RPMI8226 (cell line): ENCODE measurements at regions not wholly inside any gene's neighbourhood (a gene's known extent, or its start where the extent isn't known, plus 50 kb on each side); places are given as distances from the start of the nearest gene placed in this dataset.

Experiments
- DNase-seq: peaks from one replicate; pipeline ENCODE4 v3.0.0-alpha.2; 2015

DNA sequence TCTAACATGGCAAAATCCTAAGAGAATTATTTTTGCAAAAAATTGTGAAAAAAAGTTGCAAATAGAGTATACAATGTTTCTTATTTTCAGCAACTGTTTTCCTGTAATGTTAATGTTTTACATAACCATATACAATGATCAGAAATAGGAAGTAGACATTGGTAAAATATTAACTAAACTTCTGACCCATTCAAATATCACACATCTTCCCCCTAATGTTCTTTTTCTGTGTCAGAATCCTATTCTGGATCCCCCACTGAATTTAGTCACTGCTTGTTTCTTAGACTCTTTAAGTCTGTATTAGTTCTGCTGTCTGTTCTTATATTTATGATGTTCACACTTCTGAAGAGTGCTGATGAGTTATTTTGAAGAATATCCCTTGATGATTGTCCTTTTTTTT, 62.0 kb downstream of the HFE start:
- no peak for DNase-seq

DNA sequence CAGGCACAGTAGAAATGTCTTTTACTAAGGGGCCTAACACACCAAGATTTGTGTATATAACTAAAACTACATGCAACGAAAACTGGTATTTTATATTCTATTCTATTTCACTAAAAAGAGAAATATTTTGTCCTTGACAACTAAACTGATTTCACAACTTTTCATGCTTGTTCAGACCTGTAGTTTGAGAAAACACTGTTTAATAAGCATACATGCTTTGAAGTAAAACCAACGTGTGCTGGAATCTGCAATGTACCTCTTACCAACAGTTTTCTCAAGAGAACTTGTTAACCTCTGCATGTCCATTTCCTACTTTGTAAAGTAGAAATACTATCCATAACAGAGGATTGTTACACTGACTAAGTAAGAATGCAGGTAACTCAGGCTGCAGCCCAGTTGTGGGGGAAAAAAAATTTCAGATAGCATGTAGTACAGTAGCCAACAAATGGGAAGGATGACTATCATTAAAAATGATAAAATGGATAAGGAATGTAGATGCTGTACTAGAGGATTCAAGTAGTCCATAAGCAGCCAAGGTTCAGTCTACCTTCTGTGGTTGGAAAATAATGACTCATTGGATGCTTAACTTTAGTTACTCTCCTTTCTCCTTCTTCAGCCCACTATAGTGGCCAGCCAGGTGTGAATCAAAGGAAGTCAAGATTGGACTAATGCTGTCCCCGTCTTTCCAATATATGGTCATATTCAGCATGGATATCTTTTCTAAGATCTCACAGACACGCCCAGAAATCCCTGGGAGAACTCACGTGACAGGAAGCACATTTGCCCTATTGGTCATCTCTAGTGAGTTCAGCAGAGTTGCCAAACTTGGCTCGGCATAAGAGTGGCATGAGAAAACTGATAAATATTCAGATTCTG, 65.2 kb downstream of the HFE start:
- DNase-seq: no peak

DNA sequence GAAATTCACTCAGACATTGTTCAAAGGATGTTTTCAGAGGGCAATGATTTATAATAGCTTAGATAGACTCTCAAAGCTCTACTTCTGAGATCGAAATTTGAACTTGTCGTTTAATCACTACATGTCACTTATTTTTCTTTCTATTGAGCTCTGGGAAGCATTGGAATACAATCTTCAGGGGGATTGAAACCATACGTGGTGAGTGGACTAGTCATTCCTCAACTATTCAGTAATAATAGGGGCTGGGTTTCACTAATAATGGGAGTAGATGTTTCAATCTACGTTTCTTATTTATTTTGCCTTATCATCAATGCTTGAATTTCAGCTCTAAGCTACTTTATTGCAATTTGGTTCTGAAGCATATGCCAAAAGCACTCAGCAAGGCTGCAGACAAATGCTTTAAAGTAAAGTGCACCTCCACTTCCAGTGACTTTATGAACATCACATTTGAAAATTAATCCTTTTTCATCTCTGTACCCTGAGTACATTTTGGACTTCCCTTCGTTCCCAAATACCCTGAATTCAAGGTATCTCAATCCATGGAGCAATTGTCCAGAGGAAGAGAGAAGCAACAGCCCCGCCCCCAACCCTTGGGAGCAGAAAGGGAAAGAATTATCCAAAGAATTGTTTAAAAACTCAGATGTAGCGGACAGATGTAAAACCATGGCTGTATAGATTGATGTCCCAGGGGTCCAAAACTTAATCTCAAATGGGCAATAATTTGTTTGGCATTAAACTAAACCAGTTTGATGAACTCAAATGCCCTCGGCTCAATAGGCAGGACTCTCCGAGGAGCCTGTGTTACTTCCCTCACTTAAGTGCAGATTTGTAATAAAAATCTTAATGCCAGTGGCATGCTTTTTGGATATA, 68.1 kb downstream of the HFE start:
- DNase-seq: peak; percentile 51

DNA sequence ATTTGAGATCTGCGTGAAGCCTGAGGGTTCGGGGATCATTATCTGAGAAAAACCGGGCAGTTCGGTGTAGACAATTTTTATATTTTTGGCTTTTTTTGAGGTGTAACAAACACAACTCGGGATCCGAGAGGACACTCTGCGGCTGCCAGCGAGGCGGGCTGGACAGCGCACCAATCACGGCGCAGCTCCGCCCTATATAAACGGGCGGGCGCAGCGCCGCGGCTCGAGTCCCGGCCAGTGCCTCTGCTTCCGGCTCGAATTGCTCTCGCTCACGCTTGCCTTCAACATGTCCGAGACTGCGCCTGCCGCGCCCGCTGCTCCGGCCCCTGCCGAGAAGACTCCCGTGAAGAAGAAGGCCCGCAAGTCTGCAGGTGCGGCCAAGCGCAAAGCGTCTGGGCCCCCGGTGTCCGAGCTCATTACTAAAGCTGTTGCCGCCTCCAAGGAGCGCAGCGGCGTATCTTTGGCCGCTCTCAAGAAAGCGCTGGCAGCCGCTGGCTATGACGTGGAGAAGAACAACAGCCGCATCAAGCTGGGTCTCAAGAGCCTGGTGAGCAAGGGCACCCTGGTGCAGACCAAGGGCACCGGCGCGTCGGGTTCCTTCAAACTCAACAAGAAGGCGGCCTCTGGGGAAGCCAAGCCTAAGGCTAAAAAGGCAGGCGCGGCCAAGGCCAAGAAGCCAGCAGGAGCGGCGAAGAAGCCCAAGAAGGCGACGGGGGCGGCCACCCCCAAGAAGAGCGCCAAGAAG, 69.0 kb downstream of the HFE start:
- peak; percentile 95 for DNase-seq

DNA sequence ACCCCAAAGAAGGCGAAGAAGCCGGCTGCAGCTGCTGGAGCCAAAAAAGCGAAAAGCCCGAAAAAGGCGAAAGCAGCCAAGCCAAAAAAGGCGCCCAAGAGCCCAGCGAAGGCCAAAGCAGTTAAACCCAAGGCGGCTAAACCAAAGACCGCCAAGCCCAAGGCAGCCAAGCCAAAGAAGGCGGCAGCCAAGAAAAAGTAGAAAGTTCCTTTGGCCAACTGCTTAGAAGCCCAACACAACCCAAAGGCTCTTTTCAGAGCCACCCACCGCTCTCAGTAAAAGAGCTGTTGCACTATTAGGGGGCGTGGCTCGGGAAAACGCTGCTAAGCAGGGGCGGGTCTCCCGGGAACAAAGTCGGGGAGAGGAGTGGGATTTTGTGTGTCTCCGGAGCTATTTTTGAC, 69.6 kb downstream of the HFE start:
- DNase-seq: no peak

DNA sequence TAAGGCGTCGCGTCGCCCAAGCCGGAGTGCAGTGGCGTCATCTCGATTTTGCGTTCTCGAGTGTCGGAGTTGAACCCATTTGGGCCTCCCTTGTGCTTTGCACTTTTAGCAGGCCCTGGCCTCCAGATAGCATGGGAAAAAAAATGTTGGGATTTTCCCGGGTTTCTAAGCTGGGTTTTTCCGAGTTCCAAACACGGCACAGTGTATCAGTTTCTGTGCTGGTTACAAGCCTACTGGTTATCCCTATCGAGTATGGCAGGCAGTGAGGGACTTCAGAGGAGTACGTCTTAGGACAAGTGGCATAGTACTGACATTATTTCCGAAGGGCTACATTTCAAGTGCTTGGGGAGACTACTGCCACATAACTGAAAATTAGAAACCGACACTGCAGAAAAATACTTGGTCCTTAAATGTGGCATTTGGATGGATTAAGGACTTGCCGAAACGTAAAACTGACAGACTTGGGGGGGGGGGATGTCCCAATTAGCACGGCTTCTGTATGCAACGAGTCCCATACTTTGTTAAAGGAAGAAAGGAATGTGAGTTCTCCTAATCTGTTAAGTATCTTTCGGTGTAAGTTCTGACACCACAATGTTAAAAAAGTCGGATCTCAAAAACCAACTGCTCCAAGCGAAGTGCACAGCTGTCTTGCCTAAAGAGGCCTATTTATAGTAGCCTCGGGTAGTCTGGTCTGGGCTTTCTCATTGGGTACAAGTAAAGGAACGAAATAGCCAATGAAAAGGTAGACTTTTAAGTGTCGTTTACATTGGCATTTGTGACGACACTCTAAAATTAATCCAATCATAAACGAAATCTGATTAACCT, 70.2 kb downstream of the HFE start:
- peak; percentile 95 for DNase-seq

DNA sequence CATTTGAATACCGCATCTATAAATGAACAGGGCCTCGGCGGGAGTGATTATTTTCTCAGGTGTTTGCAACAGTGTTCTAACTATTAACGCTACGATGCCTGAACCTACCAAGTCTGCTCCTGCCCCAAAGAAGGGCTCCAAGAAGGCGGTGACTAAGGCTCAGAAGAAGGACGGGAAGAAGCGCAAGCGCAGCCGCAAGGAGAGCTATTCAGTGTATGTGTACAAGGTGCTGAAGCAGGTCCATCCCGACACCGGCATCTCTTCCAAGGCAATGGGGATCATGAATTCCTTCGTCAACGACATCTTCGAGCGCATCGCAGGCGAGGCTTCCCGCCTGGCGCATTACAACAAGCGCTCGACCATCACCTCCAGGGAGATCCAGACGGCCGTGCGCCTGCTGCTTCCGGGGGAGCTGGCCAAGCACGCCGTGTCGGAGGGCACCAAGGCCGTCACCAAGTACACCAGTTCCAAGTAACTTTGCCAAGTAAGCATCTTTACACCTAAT, 70.9 kb downstream of the HFE start:
- no peak for DNase-seq

DNA sequence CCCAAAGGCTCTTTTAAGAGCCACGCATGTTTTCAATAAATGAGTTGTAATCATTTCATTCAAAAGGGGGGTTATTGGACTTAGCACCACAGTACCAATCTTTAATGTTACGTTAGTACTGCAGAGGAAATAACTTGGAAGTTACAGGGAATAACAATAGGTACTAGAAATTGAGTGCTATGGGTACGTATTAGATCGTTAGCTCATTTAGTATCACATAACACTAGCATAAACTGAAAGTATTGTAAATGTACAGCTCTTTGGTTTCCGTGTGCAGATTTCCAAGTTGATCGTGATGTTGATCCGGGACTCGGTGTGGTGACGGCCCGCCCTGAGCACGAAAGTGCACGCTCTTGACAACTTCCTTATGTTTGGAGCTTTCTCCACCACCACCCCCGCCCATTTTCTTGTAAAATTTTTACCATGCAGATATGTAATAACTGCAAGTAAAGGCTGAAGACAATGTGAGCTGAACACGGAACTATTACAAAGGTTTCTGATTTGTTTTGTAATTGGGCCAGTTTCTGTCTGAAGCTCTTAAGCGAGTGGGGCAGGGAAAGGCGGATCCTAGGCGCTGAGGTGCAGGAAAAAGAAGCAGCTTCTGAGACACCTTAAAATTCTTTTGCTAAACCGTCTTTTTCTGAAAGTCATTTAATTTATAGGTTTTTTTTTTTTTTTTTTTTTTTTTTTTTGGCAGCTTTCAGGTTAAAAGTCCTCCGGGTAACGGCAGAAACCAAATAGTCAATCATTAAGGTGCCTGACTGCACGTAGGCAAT, 71.5 kb downstream of the HFE start:
- DNase-seq: peak; percentile 84

DNA sequence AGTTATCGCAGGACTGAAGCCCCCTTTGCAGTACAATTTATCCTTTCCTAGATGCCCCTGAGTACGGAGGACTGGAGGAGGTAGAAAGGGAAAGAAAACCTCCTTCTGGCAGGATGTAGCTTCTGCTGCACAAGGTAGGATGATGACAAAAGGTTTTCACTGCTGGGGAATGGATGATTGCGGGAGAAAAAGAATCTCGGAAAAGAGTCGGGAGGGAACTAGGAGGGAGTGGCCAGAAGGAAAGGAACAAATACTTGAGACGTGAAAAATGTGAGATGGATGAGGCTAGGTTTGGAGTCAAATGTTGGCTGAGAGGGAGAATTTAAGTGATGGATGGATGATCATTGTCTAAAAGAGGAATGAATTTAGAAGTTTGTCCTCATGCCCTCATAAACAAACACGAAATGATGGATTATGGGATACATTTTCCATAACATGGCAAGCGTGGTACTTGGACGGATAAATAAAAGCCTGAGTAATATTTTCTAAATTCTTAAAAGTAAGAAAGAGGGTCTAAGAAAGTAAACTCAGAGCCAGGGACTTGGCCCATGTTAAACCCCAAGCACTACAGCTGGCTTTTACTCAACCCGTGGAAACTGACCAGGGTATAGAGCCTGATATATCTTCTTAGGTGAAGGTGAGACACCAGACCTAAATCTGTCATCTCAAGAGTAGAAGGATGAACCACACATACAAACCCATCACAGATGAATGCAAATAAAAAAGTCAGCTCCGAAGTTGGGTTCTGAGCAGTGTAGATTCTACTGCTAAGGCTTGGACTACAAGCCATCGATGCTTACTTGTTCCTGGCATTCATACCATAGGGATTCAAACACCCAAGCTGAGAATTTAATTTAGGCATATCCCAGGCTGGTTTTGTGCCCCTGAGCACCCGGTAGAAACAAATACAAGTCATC, 72.4 kb downstream of the HFE start:
- peak; percentile 69 for DNase-seq

DNA sequence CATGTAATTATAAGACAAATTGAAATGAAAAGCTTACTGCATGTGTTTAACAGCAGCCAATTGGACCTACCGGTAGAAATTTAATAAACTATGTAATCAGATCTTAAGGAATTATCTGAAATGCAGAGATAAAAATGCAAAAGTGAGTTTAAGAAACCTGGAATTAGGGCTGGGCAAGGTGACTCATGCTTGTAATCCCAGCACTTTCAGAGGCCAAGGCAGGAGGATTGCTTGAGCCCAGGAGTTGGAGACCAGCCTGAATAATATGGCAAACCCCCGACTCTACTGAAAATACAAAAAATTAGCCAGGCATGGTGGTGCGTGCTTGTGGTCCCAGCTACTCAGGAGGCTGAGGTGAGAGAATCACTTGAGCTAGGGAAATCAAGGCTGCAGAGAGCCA, 74.1 kb downstream of the HFE start:
- no peak for DNase-seq

DNA sequence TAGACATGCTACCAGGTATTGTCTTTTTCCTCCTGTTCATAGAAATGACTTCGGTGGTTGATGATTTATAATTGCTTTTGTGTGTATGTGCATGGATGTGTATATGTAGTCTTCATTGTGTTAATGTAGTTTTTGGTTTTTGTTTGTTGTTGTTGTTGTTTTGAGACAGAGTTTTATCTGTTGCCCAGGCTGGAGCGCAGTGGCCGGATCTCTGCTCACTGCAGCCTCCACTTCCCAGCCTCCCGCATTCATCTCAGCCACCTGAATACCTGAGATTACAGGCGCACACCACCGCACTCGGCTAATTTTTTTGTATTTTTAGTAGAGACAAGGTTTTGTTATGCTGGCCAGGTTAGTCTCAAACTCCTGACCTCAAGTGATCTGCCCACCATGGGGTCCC, 75.2 kb downstream of the HFE start:
- DNase-seq: no peak

DNA sequence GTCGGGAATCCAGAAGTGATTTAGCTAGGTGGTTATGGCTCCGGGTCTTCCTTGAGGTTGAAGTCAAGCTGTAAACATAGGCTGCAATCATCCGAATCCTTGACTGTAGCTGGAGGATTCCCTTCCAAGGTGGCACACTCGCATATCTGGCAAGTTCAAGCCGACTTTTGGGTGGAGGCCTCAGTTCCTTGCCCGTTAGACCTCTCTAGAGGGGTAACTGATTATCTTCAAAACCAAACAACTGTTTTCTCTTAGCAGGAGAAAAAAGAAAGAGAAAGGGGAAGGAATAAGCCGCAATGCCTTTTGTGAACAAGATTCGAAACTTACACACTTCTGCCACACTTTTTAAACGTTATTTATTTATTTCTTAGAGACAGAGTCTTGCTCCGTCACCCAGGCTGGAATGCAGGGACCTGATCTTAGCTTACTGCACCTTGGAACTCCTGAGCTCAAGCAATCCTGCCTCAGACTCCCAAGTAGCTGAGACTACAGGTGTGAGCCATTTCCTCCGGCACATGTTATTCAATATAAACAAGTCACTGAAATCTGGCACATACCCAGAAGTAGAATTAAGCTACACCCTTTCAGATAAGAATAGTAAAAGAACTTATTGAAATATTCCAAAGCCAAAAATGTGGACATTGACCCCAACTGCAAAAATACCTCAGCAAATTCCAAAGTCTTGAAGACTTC, 76.3 kb downstream of the HFE start:
- peak; percentile 70 for DNase-seq

DNA sequence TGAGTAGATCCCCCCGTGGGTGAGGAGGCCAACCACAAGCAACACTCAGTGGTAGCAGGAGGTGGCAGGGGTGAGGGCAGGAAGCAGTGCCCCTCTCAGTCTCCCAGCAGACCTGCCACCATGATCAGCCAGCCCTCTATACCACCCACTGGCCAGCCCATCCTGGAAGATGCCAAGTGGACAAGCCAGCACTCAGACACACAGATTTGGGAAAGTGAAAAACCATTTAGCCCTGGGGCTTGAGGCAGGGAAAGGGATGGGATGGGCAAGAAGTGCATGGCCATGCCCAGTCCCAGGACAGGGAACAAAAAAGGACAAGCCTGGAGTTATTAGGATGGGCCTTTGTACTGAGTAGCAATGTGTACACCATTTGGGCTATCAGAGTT, 76.9 kb downstream of the HFE start:
- DNase-seq: peak; percentile 11

DNA sequence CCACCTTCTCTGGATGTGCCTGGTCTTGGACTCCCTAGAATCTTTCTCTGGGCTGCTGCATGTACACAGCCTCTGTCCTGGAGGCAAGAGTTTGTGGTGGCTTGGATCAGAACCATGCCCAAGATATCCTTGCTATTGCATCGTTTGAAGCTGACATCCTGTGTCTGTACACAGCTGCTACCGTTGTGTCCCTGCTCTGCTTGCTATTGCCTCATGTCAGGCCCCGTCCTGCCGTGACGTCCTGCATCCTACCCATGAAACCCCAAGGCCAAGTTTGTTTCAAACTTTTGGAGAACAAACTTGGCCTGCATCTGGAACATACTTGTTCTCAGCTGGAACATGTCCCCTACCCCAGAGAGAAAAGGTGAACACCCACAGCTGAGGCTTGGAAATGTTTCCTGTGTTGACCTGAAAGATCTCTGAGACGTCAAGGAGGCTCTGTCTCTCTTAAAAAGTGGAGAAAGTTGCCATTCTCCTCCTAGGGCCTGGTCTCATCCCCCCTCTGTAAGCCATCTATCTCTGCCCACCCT, 78.1 kb downstream of the HFE start:
- DNase-seq: no peak

DNA sequence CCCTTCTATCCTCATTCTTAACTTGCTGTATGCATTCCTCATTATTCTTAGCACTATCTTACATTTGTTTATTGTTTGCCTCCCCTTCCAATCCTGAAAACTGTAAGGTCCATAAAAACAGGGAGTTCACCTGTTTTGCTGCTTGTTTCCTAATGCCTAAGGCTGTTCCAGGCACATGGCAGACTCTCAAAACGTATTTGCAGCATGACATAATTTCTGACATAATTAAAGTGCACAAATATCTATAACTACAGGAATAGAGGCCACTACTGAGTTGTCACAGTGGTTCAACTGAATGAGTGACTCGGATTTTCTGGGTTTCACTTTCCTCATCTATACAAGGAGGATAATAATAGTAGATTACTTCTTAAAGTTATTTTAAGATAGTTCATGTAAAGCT, 83.0 kb downstream of the HFE start:
- peak; percentile 42 for DNase-seq

DNA sequence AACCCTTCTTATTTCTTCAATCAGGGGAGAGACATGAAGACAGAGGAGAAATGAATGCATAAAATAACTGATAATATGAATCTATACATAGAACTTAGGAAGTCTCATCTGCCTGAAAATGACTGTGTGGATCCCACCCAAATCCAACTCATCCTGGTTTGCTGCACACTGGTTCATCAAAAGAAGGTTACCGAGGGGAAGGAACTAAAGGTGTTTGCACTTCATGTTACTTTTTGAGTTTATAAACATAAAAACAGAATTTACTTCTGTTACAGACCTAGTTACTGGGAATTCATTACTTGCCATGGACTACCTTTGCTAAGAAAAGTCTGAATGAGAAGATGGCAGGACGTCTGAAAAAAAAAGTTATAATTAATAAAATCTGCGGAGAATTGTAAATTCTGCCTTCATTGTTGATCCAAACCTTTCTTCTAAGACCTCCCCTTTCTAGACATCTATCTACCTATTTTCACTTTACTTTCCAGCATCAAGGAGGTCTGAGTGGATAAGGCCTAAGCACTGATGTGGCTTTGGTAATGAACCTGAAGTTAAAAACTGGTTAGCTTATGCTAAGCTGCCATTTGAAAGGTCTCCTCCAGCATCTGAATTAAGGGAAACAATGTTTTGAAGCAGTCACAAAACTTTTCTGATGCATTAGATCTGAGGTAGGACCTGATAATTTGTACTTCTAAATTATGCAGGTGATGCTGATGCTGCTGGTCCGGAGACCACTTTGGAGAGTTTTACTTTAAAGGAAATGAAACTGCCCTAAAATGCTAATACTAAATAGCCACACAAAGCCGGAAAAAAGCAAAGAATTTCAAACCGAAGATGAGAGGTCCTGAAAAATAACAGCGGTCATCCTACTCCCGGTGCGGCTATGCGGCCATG, 84.0 kb downstream of the HFE start:
- DNase-seq: no peak

DNA sequence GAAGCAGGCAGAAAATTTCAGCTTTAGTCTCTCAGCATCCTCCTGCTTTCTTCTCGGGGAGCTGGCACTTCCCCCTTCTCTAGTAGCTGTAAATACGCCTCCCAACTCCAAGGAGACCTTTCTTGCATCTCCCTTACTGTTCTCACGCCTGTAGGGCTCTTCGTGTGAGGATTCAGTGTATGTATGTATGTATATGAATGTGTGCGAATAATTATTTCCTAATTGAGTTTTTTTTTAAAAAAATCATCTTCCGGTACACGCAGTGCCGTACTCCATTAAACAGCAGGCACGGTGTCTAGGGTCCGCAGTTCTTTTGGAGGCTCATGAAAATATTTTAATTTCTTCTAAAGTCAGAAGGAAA, 85.4 kb downstream of the HFE start:
- DNase-seq: peak; percentile 62

DNA sequence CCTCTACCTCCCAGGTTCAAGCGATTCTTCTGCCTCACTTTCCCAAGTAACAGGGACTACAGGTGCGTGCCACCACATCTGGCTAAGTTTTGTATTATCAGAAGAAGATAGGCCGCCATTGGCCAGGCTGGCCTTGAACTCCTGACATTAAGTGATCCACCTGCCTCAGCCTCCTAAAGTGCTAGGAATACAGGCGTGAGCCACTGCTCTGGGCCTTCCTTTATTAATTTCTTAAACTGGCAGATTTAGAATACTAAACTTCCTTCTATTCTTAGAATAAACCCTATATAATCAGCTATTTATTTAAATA, 86.6 kb downstream of the HFE start:
- DNase-seq: peak; percentile 48

DNA sequence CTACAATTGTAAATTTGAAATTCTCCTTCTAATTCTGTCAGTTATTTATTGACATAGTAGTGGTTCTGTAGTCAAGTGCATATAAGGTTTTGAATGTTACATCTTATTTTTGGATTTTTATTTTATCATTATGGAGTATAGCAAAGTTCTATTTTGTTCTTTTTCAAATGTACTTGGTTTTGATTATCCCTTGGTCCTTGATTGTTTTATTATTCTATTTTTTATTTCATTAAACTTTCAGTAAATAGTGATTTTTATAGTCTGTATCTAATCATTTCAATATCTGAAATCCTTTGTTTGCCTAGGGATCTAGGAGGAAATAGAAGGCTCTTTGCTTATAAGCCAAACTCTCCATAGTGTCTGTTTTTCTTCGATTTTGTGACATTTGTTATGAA, 87.8 kb downstream of the HFE start:
- no peak for DNase-seq
